DMS79 treated with DMSO at 0.1 percent for 48 hours (cell line): ENCODE measurements at regions not wholly inside any gene's neighbourhood (a gene's known extent, or its start where the extent isn't known, plus 50 kb on each side); places are given as distances from the start of the nearest gene placed in this dataset.
A peak's percentile ranks its signal among the peaks of the same experiment; 100 is the strongest.
"Not testable (repeated sequence)": the region's sequence is repeated elsewhere in the genome, so short reads cannot be mapped to it uniquely, and the experiment has no call there.

Experiments
- DNase-seq: peaks from one replicate; lab custom pipeline; 2025; lab: John Stamatoyannopoulos, UW

- DNase-seq = no peak
Measured at GRCh38 chrX:106356580-106356979, 188.5 kb downstream of the PWWP3B start.

- no peak for DNase-seq
Measured at GRCh38 chrX:106363214-106363613, 195.1 kb downstream of the PWWP3B start.

GRCh38 chrX:106378616-106379015 is 210.5 kb downstream of the PWWP3B start:
- no peak for DNase-seq

- no peak for DNase-seq
Measured at GRCh38 chrX:106391284-106391911, 220.4 kb upstream of the RADX start.

GRCh38 chrX:106392346-106392745 is 219.4 kb upstream of the RADX start:
- DNase-seq = no peak

- no peak for DNase-seq
Measured at GRCh38 chrX:106397788-106398538, 213.8 kb upstream of the RADX start.

GRCh38 chrX:106401965-106402559 is 209.7 kb upstream of the RADX start:
- DNase-seq = no peak

- no peak for DNase-seq
Measured at GRCh38 chrX:106404512-106404911, 207.3 kb upstream of the RADX start.

- peak; percentile 1 for DNase-seq
Measured at GRCh38 chrX:106415276-106415895, 196.4 kb upstream of the RADX start.

GRCh38 chrX:106436691-106437090 is 175.1 kb upstream of the RADX start:
- no peak for DNase-seq

GRCh38 chrX:106437407-106437806 is 174.4 kb upstream of the RADX start:
- no peak for DNase-seq

GRCh38 chrX:106450405-106450804 is 161.4 kb upstream of the RADX start:
- DNase-seq = no peak

GRCh38 chrX:106451933-106452332 is 159.8 kb upstream of the RADX start:
- no peak for DNase-seq

GRCh38 chrX:106454991-106455390 is 156.8 kb upstream of the RADX start:
- no peak for DNase-seq

- no peak for DNase-seq
Measured at GRCh38 chrX:106457802-106458201, 154.0 kb upstream of the RADX start.

GRCh38 chrX:106467422-106467821 is 144.4 kb upstream of the RADX start:
- DNase-seq = no peak

GRCh38 chrX:106467943-106468342 is 143.8 kb upstream of the RADX start:
- no peak for DNase-seq

- DNase-seq = no peak
Measured at GRCh38 chrX:106468433-106468832, 143.3 kb upstream of the RADX start.

- DNase-seq = no peak
Measured at GRCh38 chrX:106479920-106480319, 131.9 kb upstream of the RADX start.

GRCh38 chrX:106481341-106481740 is 130.4 kb upstream of the RADX start:
- DNase-seq = peak; percentile 26

GRCh38 chrX:106484233-106484632 is 127.5 kb upstream of the RADX start:
- DNase-seq = no peak

GRCh38 chrX:106493210-106493816 is 118.5 kb upstream of the RADX start:
- DNase-seq = not testable (repeated sequence)
